ENCODE measurements at regions not wholly inside any gene's neighbourhood (a gene's known extent, or its start where the extent isn't known, plus 50 kb on each side); places are given as distances from the start of the nearest gene placed in this dataset.

GRCh38 chr12:89069431-89069830, 282.9 kb downstream of the DUSP6 start:
- TF ChIP-seq CTCF (conservative IDR thresholded peaks at IDR 0.05; ENCODE audit: low read depth, low read length) (no peak), EZH2 (IDR thresholded peaks at IDR 0.05; ENCODE audit: low read length, unreplicated experiment) (no peak)
